ENCODE measurements at regions not wholly inside any gene's neighbourhood (a gene's known extent, or its start where the extent isn't known, plus 50 kb on each side); places are given as distances from the start of the nearest gene placed in this dataset.

GRCh38 chr6:14966906-14967711 is 278.8 kb upstream of the JARID2 start:
- DNase-seq = no peak
- H3K27ac ChIP-seq = no peak overlapping the region
- 86 to 90% (median 90%) methylated on average over 5 of the region's 5 CpGs for WGBS, 3 donors
- intact Hi-C loops (cut with DNase I) = no loop called here
- H3K4me3 ChIP-seq = no peak overlapping the region
- no peaks in the 10 kb centered on the region for H3K27me3 ChIP-seq
- no peaks in the 10 kb centered on the region for H3K4me1 ChIP-seq (ENCODE audit: insufficient read depth)
- H3K9me3 ChIP-seq = no peaks in the 10 kb centered on the region
- no peaks in the 10 kb centered on the region for H3K36me3 ChIP-seq
- TF ChIP-seq CTCF (IDR thresholded peaks at IDR 0.05) = no peak
- TF ChIP-seq EP300 (IDR thresholded peaks at IDR 0.05) = no peak
- TF ChIP-seq POLR2A (IDR thresholded peaks at IDR 0.05) = no peak

GRCh38 chr6:14968056-14968637 is 277.7 kb upstream of the JARID2 start:
- DNase-seq = no peak
- Histone ChIP-seq H3K4me3 (no peak overlapping the region), H3K9me3 (no peaks in the 10 kb centered on the region), H3K27ac (no peak overlapping the region), H3K27me3 (no peaks in the 10 kb centered on the region), H3K36me3 (no peaks in the 10 kb centered on the region), H3K4me1 (ENCODE audit: insufficient read depth) (no peaks in the 10 kb centered on the region)
- 92 to 95% (median 93%) methylated on average over 2 of the region's 2 CpGs for WGBS, 3 donors
- intact Hi-C loops (cut with DNase I) = no loop called here
- TF ChIP-seq EP300 (IDR thresholded peaks at IDR 0.05) (no peak), CTCF (IDR thresholded peaks at IDR 0.05) (no peak), POLR2A (IDR thresholded peaks at IDR 0.05) (no peak)

- intact Hi-C loops (cut with DNase I) = no loop called here
- TF ChIP-seq EP300 (IDR thresholded peaks at IDR 0.05) (no peak), CTCF (IDR thresholded peaks at IDR 0.05) (no peak), POLR2A (IDR thresholded peaks at IDR 0.05) (no peak)
- H3K4me3 ChIP-seq = no peak overlapping the region
- H3K27me3 ChIP-seq = no peaks in the 10 kb centered on the region
- no peak overlapping the region for H3K27ac ChIP-seq
- no peaks in the 10 kb centered on the region for H3K9me3 ChIP-seq
- DNase-seq = no peak
- no peaks in the 10 kb centered on the region for H3K4me1 ChIP-seq (ENCODE audit: insufficient read depth)
- no peaks in the 10 kb centered on the region for H3K36me3 ChIP-seq
Measured at GRCh38 chr6:14969126-14969525, 276.7 kb upstream of the JARID2 start.

- Histone ChIP-seq H3K36me3 (no peaks in the 10 kb centered on the region), H3K4me1 (ENCODE audit: insufficient read depth) (no peaks in the 10 kb centered on the region), H3K4me3 (no peak overlapping the region), H3K9me3 (no peaks in the 10 kb centered on the region), H3K27me3 (no peaks in the 10 kb centered on the region), H3K27ac (no peak overlapping the region)
- WGBS, 3 donors = 90 to 94% (median 92%) methylated on average over 4 of the region's 4 CpGs
- intact Hi-C loops (cut with DNase I) = no loop called here
- DNase-seq = no peak
- TF ChIP-seq CTCF (IDR thresholded peaks at IDR 0.05) (no peak), EP300 (IDR thresholded peaks at IDR 0.05) (no peak), POLR2A (IDR thresholded peaks at IDR 0.05) (no peak)
Measured at GRCh38 chr6:14972379-14973067, 273.3 kb upstream of the JARID2 start.
